Stimulated activated naive CD8-positive, alpha-beta T cell treated with anti-CD3 and anti-CD28 coated beads, Interleukin-15, Interleukin-2, amounts not matched to agents 100 U/mL and 50 U/mL, for 24 hours (primary cell): ENCODE measurements at regions not wholly inside any gene's neighbourhood (a gene's known extent, or its start where the extent isn't known, plus 50 kb on each side); places are given as distances from the start of the nearest gene placed in this dataset.
"Not testable (repeated sequence)": the region's sequence is repeated elsewhere in the genome, so short reads cannot be mapped to it uniquely, and the experiment has no call there.

Source experiments
- ATAC-seq: fragments of 150-1000 bp; cut with Tn5 transposase; one replicate; pipeline ENCODE4 v1.10.0; 2021
- DNase-seq: peaks from one replicate; pipeline ENCODE4 v3.0.0; 2021

- DNase-seq (no peak), ATAC-seq (no peak)
These were observed 183.3 kb upstream of the PDE10A start for GRCh38 chr6:165846123-165846966.

GRCh38 chr6:165845493-165845892 lies 182.5 kb upstream of the PDE10A start:
- ATAC-seq = no peak
- no peak for DNase-seq

- DNase-seq = no peak
- no peak for ATAC-seq
These were observed 181.8 kb upstream of the PDE10A start for GRCh38 chr6:165844801-165845364.

GRCh38 chr6:165844232-165844631 lies 181.2 kb upstream of the PDE10A start:
- ATAC-seq (no peak), DNase-seq (no peak)

- ATAC-seq = no peak
- DNase-seq = no peak
These were observed 180.6 kb upstream of the PDE10A start for GRCh38 chr6:165843568-165844113.

GRCh38 chr6:165843121-165843520 lies 180.1 kb upstream of the PDE10A start:
- DNase-seq = no peak
- peak; percentile 40 for ATAC-seq

- no peak for DNase-seq
- no peak for ATAC-seq
These were observed 179.4 kb upstream of the PDE10A start for GRCh38 chr6:165842281-165842936.

GRCh38 chr6:165841153-165841558 lies 178.1 kb upstream of the PDE10A start:
- no peak for ATAC-seq

GRCh38 chr6:165837948-165838745 lies 175.1 kb upstream of the PDE10A start:
- ATAC-seq (no peak), DNase-seq (no peak)

More at GRCh38 chr6:165841153-165841558, 178.1 kb upstream of the PDE10A start:
- no peak for DNase-seq

GRCh38 chr6:165836648-165837047 lies 173.6 kb upstream of the PDE10A start:
- not testable (repeated sequence) for ATAC-seq, DNase-seq

GRCh38 chr6:165835410-165835851 lies 172.4 kb upstream of the PDE10A start:
- no peak for DNase-seq
- ATAC-seq = no peak

GRCh38 chr6:165834613-165835259 lies 171.7 kb upstream of the PDE10A start:
- no peak for DNase-seq
- ATAC-seq = no peak

GRCh38 chr6:165833355-165833754 lies 170.3 kb upstream of the PDE10A start:
- ATAC-seq = no peak

GRCh38 chr6:165831812-165832510 lies 168.9 kb upstream of the PDE10A start:
- no peak for DNase-seq
- ATAC-seq = no peak

More at GRCh38 chr6:165833355-165833754, 170.3 kb upstream of the PDE10A start:
- no peak for DNase-seq

GRCh38 chr6:165830761-165831160 lies 167.7 kb upstream of the PDE10A start:
- no peak for DNase-seq

GRCh38 chr6:165829376-165829775 lies 166.3 kb upstream of the PDE10A start:
- ATAC-seq = no peak
- no peak for DNase-seq

More at GRCh38 chr6:165830761-165831160, 167.7 kb upstream of the PDE10A start:
- no peak for ATAC-seq

- ATAC-seq (no peak), DNase-seq (no peak)
These were observed 164.1 kb upstream of the PDE10A start for GRCh38 chr6:165827190-165827518.

GRCh38 chr6:165826487-165827189 lies 163.6 kb upstream of the PDE10A start:
- ATAC-seq (no peak), DNase-seq (no peak)

- ATAC-seq (no peak), DNase-seq (no peak)
These were observed 162.3 kb upstream of the PDE10A start for GRCh38 chr6:165825256-165825815.
